Lung (tissue), 11 donors: ENCODE measurements at regions not wholly inside any gene's neighbourhood (a gene's known extent, or its start where the extent isn't known, plus 50 kb on each side); places are given as distances from the start of the nearest gene placed in this dataset.
"Not testable (repeated sequence)": the region's sequence is repeated elsewhere in the genome, so short reads cannot be mapped to it uniquely, and the experiment has no call there.

Experiments
- ATAC-seq: fragments of 200-7000 bp; cut with Tn5 transposase; one replicate; pipeline ENCODE4 v1.9.1; 2020; ENCODE audit warnings: moderate number of reproducible peaks; ENCODE audit not compliant: insufficient read depth, low FRiP score
- DNase-seq, 3 donors: peaks; one replicate each; pipeline ENCODE4 v3.0.0-alpha.2; 2013 to 2017
- H3K27ac ChIP-seq, 2 donors: one replicate each; pipeline ENCODE4 v1.5.1; 2013; ENCODE audit warnings: mild to moderate bottlenecking in 2 of 2, moderate library complexity in 2 of 2, control low read depth in 1 of 2, inconsistent platforms in 1 of 2, low read depth in 1 of 2, low read length in 1 of 2
- H3K27me3 ChIP-seq, 3 donors: one replicate each; pipeline ENCODE4 v1.5.1; 2013; ENCODE audit warnings: low read length in 2 of 3; ENCODE audit not compliant: control insufficient read depth in 3 of 3, insufficient read depth in 3 of 3
- H3K36me3 ChIP-seq, 4 donors: one replicate each; pipeline ENCODE4 v1.5.1; 2013; ENCODE audit warnings: low read length in 4 of 4, mild to moderate bottlenecking in 1 of 4, moderate library complexity in 1 of 4; ENCODE audit not compliant: control insufficient read depth in 4 of 4, insufficient read depth in 4 of 4
- H3K4me1 ChIP-seq, 5 donors: one replicate each; pipeline ENCODE4 v1.5.1; 2013; ENCODE audit warnings: low read length in 5 of 5, mild to moderate bottlenecking in 2 of 5, moderate library complexity in 1 of 5; ENCODE audit not compliant: control insufficient read depth in 5 of 5, insufficient read depth in 5 of 5
- H3K4me3 ChIP-seq: one replicate; pipeline ENCODE4 v1.5.1; 2013; ENCODE audit warnings: mild to moderate bottlenecking, control low read depth, moderate library complexity
- H3K9ac ChIP-seq, 2 donors: one replicate each; pipeline ENCODE4 v1.5.1; 2013; ENCODE audit warnings: low read length in 2 of 2, control low read depth in 1 of 2; ENCODE audit not compliant: insufficient read depth in 1 of 2
- H3K9me3 ChIP-seq, 4 donors: one replicate each; pipeline ENCODE4 v1.5.1; 2013; ENCODE audit warnings: low read length in 3 of 4, mild to moderate bottlenecking in 1 of 4, moderate library complexity in 1 of 4; ENCODE audit not compliant: control insufficient read depth in 4 of 4, insufficient read depth in 3 of 4
- CTCF ChIP-seq: IDR thresholded peaks from 2 replicates; pipeline ENCODE4 v1.5.1; 2012; ENCODE audit warnings: mild to moderate bottlenecking; ENCODE audit errors: control extremely low read depth, extremely low read depth
- WGBS, 2 donors: extraction: QIAGEN DNeasy Blood & Tissue Kit; methylation state at CpG; one replicate each; pipeline ENCODE4 v1.1.7; 2013; 5-methylcytosine and 5-hydroxymethylcytosine counted together
- donor health status: control.
- donor health status: control.
- donor health status: Bipolar disorder and iron deficiency.
- donor health status: healthy.
- donor health status: DM: yes; HTN: yes; CAD: no.

DNA sequence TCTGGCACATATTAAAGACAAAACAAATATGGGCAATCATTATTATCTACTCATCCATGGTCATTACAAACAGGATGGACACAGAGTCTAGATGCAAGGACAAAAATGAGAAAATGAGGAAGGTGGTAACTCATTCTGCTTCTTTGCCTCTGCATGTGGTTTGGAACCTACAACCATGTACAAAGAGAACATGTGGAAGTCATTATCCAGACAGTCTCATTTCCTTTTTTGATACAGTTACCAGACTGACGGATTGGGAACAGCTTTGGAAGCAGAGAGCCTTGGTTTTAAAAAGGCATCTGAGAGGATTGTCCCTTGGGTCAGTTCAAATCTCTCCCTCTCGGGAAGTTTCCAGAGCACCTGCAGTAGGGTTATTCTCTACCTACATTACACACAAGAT is 433.4 kb upstream of the TNC start:
- TF ChIP-seq CTCF, result no peak
- Histone ChIP-seq H3K9ac (no peak overlapping the region), H3K4me3 (no peak overlapping the region), H3K9me3 (peaks cover 0 to 4% (median 1%) of the 10 kb centered on the region in 4 donors), H3K4me1 (peaks cover 0 to 8% (median 0%) of the 10 kb centered on the region in 5 donors), H3K27ac (no peak overlapping the region), H3K36me3 (no peaks in the 10 kb centered on the region), H3K27me3 (no peaks in the 10 kb centered on the region)
- 37 to 67% methylated on average over 2 of the region's 2 CpGs for WGBS, 2 donors
- ATAC-seq, result no peak
- DNase-seq, result no peak

DNA sequence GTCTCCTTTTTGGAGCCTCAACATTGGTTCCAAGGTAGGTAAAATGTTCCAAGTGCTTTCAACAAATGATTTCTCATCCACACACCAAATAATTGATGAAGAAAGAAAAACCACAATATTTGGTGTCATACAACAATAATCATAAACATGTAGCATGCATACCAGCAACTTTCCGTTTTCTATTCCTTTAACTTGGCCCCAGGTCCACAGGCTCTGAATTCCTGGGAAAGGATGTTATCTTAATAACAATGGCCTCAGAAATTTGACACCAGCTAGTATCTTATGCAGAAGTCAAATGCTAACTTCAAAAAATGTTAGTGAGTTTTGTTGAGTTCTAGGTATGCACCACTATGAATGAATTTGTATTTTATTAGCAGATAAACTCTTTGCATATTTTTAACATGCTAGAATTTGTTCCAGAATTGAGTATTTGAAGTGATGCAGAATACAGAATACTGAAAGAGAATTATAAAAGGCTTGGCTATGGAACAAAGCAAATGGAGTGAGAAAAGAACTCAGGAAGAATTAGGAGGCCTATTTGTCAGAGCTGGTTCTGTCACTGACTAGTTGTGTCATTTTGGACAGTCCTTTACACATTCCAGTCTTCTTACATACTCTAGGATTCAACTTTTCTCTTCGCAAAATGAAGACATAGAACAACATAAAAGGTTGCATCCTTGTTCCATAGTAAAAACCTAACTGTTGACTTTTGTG is 435.3 kb upstream of the TNC start:
- 73 to 86% methylated on average over 2 of the region's 2 CpGs for WGBS, 2 donors
- Histone ChIP-seq H3K9me3 (peaks cover 0 to 9% (median 3%) of the 10 kb centered on the region in 4 donors), H3K4me3 (no peak overlapping the region), H3K4me1 (peaks cover 0 to 8% (median 0%) of the 10 kb centered on the region in 5 donors), H3K9ac (no peak overlapping the region), H3K36me3 (no peaks in the 10 kb centered on the region), H3K27me3 (no peaks in the 10 kb centered on the region), H3K27ac (no peak overlapping the region)
- ATAC-seq (no peak), DNase-seq (no peak)
- TF ChIP-seq CTCF, result no peak

- H3K4me1 ChIP-seq, result peaks cover 0 to 7% (median 0%) of the 10 kb centered on the region in 5 donors
- WGBS, 2 donors, result 40 to 71% methylated on average over 1 of the region's 1 CpG
- ATAC-seq (no peak), DNase-seq (no peak)
- peaks cover 0 to 9% (median 3%) of the 10 kb centered on the region in 4 donors for H3K9me3 ChIP-seq
- no peaks in the 10 kb centered on the region for H3K27me3 ChIP-seq
- H3K36me3 ChIP-seq, result no peaks in the 10 kb centered on the region
- no peak overlapping the region for H3K4me3 ChIP-seq
- no peak overlapping the region for H3K27ac ChIP-seq
- TF ChIP-seq CTCF, result no peak
- H3K9ac ChIP-seq, result no peak overlapping the region
Observed at GRCh38 chr9:115556432-115556831, 438.5 kb upstream of the TNC start.

DNA sequence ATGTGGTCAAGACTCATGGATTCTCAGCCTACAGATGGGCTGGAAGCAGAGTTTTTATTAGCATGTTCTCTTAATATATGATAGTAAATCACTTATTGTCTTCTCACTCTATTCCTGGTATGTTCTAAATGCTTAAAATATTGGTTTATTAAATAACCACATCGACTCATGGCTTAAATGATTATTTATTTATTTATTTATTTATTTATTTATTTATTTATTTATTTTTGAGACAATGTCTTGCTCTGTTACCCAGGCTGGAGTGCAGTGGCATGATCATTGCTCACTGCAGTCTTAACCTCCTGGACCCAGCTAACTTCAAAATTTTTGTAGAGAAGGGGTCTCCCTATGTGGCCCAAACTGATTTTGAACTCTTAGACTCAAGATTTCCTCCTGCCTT is 457.2 kb upstream of the TNC start:
- Histone ChIP-seq H3K9ac (no peak overlapping the region), H3K9me3 (peaks cover 0 to 3% (median 0%) of the 10 kb centered on the region in 4 donors), H3K36me3 (no peaks in the 10 kb centered on the region), H3K27me3 (no peaks in the 10 kb centered on the region), H3K27ac (no peak overlapping the region), H3K4me3 (no peak overlapping the region), H3K4me1 (no peaks in the 10 kb centered on the region)
- DNase-seq, result no peak
- TF ChIP-seq CTCF, result no peak
- ATAC-seq, result no peak
- WGBS, 2 donors, result 66 to 74% methylated on average over 1 of the region's 1 CpG

GRCh38 chr9:115585458-115585857 is 467.5 kb upstream of the TNC start:
- not testable (repeated sequence) for H3K36me3 ChIP-seq, H3K27ac ChIP-seq, H3K9ac ChIP-seq, H3K4me1 ChIP-seq, H3K4me3 ChIP-seq, ATAC-seq, DNase-seq, H3K9me3 ChIP-seq, H3K27me3 ChIP-seq
- 89 to 91% methylated on average over 5 of the region's 5 CpGs for WGBS, 2 donors
